Pancreas (tissue), 10 donors: ENCODE measurements at regions not wholly inside any gene's neighbourhood (a gene's known extent, or its start where the extent isn't known, plus 50 kb on each side); places are given as distances from the start of the nearest gene placed in this dataset.
"Not testable (repeated sequence)": the region's sequence is repeated elsewhere in the genome, so short reads cannot be mapped to it uniquely, and the experiment has no call there.

Experiments
- ATAC-seq, 4 donors: fragments of 200-7000 bp; cut with Tn5 transposase; one replicate each; pipeline versions ENCODE4 v1.8.0 to v1.9.1; 2020; ENCODE audit warnings: mild to moderate bottlenecking in 4 of 4, moderate library complexity in 4 of 4
- DNase-seq, 6 donors: peaks; one replicate each; pipeline ENCODE4 v3.0.0-alpha.2; 2020
- FAIRE-seq: peaks from 2 replicates; lab custom pipeline; 2012; peaks lifted over from hg19 to GRCh38; lab: Jason Lieb, UNC
- H3K27ac ChIP-seq, 4 donors: fragments of 200-600 bp; sonication (generic); 1 replicate in 3 of 4; 2 replicates in 1 of 4; pipeline versions ENCODE4 v1.5.0 to v1.8.0; 2020
- H3K27me3 ChIP-seq, 4 donors: fragments of 200-600 bp; one replicate each; pipeline ENCODE4 v1.8.0; 2021
- H3K36me3 ChIP-seq, 3 donors: fragments of 200-600 bp; sonication (generic) in 1 of 3; one replicate each; pipeline versions ENCODE4 v1.5.0 to v1.8.0; 2020 to 2021
- H3K4me1 ChIP-seq, 3 donors: fragments of 200-600 bp; one replicate each; pipeline ENCODE4 v1.8.0; 2021
- H3K4me3 ChIP-seq, 4 donors: fragments of 200-600 bp; sonication (generic) in 2 of 4; one replicate each; pipeline versions ENCODE4 v1.5.0 to v1.8.0; 2020 to 2021
- H3K9me3 ChIP-seq, 4 donors: fragments of 200-600 bp; one replicate each; pipeline ENCODE4 v1.8.0; 2021
- WGBS, 2 donors: extraction: QIAGEN DNeasy Blood & Tissue Kit; methylation state at CpG; one replicate each; pipeline ENCODE4 v1.1.7; 2013; 5-methylcytosine and 5-hydroxymethylcytosine counted together
- intact Hi-C, 3 donors: fragments of 100-400 bp; cut with DNase I; formaldehyde crosslinking; loops; one replicate each; pipeline versions ENCODE4 v1.11.1 to v1.14.2; 2022
- TF ChIP-seq, protein P1 (sequence below), 4 donors: fragments of 200-600 bp; sonication (generic) in 3 of 4; IDR thresholded peaks; one replicate each; pipeline versions ENCODE4 v1.5.0 to v1.8.0; 2021; ENCODE audit warnings: antibody characterized with exemption in 4 of 4
- donor health status: healthy with polysubstance abuse.
- donor health status: DM: no; HTN: no; CAD: no; lungs with moderate emphysema.
- donor health status: DM: no; HTN: no; CAD: no.
- donor health status: control.
- donor health status: control.
- donor health status: Bipolar disorder and iron deficiency.
- donor health status: DM: yes; HTN: yes; CAD: no.
- donor health status: DM: no; HTN: no; CAD: no.
- donor health status: DM: no; HTN: no; CAD: no.
- donor health status: DM: yes; HTN: yes; CAD: no.

DNA sequence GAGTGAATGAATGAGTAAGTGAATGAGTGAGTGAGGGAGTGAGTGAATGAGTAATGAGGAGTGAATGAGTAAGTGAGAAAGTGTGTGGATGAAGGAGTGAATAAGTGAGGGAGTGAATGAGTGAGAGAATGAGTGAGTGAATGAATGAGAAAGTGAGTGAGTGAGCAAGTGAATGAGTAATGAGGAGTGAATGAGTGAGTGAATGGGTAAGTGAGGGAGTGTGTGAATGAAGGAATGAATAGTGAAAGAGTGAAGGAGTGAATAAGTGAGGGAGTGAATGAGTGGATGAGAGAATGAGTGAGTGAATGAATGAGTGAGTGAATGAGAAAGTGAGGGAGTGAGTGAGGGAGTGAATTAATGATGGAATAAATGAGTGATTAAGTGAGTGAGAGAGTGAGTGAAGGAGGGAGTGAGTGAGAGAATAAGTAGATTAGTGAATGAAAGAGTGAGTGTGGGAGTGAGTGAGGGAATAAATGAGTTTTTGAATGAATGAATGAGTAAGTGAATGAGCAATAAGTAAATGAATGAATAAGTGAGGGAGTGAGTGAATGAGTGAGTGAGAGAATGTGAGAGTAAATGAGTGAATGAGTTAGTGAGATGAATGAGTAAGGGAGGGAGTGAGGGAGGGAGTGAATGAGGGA lies 364.5 kb downstream of the ADGRD1 start:
- ATAC-seq: no peak
- Histone ChIP-seq H3K9me3 (no peaks in the 10 kb centered on the region), H3K4me1 (no peaks in the 10 kb centered on the region)

DNA sequence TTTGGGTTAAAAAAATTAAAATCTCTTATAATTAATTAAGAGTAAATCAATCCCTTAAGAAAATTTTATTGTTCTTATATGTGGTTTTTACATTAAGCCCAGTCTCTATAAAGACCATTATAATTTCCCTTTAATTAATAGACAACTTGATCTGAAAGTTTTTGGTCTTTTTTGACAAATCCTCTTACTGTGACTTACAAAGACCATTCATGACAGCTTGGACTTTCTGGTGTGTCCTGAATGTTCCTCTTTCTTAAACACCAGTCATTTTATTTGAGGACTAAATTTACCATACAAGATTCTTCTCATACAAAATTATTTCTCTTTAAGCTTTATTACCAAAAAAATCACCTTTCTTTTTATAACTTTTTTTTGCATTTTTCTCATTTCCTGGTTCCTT lies 368.3 kb downstream of the ADGRD1 start:
- FAIRE-seq (no peak), ATAC-seq (no peak), DNase-seq (no peak)
- no peaks in the 10 kb centered on the region for H3K27me3 ChIP-seq
- H3K4me1 ChIP-seq: no peaks in the 10 kb centered on the region
- H3K4me3 ChIP-seq: no peak overlapping the region
- TF ChIP-seq, protein P1, sequence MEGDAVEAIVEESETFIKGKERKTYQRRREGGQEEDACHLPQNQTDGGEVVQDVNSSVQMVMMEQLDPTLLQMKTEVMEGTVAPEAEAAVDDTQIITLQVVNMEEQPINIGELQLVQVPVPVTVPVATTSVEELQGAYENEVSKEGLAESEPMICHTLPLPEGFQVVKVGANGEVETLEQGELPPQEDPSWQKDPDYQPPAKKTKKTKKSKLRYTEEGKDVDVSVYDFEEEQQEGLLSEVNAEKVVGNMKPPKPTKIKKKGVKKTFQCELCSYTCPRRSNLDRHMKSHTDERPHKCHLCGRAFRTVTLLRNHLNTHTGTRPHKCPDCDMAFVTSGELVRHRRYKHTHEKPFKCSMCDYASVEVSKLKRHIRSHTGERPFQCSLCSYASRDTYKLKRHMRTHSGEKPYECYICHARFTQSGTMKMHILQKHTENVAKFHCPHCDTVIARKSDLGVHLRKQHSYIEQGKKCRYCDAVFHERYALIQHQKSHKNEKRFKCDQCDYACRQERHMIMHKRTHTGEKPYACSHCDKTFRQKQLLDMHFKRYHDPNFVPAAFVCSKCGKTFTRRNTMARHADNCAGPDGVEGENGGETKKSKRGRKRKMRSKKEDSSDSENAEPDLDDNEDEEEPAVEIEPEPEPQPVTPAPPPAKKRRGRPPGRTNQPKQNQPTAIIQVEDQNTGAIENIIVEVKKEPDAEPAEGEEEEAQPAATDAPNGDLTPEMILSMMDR (IDR thresholded peaks at IDR 0.05): no peak
- H3K36me3 ChIP-seq: no peaks in the 10 kb centered on the region
- no peaks in the 10 kb centered on the region for H3K9me3 ChIP-seq
- H3K27ac ChIP-seq: no peak overlapping the region
- intact Hi-C loops: no loop called here

More for the DNA sequence above, 364.5 kb downstream of the ADGRD1 start:
- Histone ChIP-seq H3K4me3 (no peak overlapping the region), H3K27ac (no peak overlapping the region), H3K36me3 (no peaks in the 10 kb centered on the region), H3K27me3 (no peaks in the 10 kb centered on the region)
- FAIRE-seq (no peak), DNase-seq (no peak)
- TF ChIP-seq, protein P1 (IDR thresholded peaks at IDR 0.05): no peak
- intact Hi-C loops: no loop called here

- H3K27ac ChIP-seq, H3K4me3 ChIP-seq, intact Hi-C loops, H3K36me3 ChIP-seq, DNase-seq, H3K9me3 ChIP-seq, H3K4me1 ChIP-seq, H3K27me3 ChIP-seq, ATAC-seq: not testable (repeated sequence)
- WGBS, 2 donors: 56 to 61% methylated on average over 3 of the region's 3 CpGs
- peak; percentile 68 for FAIRE-seq
These were observed 368.8 kb downstream of the ADGRD1 start for GRCh38 chr12:131322460-131322859.

DNA sequence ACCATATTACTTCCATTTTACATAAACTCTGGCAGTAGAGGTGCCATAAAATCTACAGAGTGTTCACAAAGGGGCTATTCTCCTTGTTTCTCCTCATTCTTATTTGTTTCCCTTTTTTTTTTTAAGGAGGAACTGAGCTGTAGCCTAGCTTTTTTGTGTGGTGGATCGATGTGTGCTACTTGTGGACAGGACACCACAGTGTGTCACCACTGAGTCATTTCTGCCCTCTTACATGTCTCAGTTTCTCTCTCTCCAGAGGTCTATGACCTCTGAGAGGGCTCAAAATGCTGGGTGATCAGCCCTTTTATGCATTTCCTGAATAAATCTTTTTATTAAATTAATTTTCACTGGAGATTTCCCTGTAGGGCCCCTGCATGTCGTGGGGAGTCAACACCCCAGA lies 370.2 kb downstream of the ADGRD1 start:
- WGBS, 2 donors: 41 to 53% methylated on average over 2 of the region's 2 CpGs
- no peaks in the 10 kb centered on the region for H3K4me1 ChIP-seq

GRCh38 chr12:131327521-131328488 lies 374.1 kb downstream of the ADGRD1 start:
- H3K27ac ChIP-seq: no peak overlapping the region
- no peak for ATAC-seq
- TF ChIP-seq, protein P1 (IDR thresholded peaks at IDR 0.05): no peak
- no peaks in the 10 kb centered on the region for H3K36me3 ChIP-seq
- WGBS, 2 donors: 59 to 67% methylated on average over 24 to 25 of the region's 25 CpGs
- H3K27me3 ChIP-seq: no peaks in the 10 kb centered on the region
- no peak for DNase-seq
- no peaks in the 10 kb centered on the region for H3K4me1 ChIP-seq
- intact Hi-C loops: no loop called here
- no peaks in the 10 kb centered on the region for H3K9me3 ChIP-seq
- no peak overlapping the region for H3K4me3 ChIP-seq
- FAIRE-seq: no peak

More for the DNA sequence above, 370.2 kb downstream of the ADGRD1 start:
- ATAC-seq: no peak
- Histone ChIP-seq H3K27ac (no peak overlapping the region), H3K4me3 (no peak overlapping the region), H3K36me3 (no peaks in the 10 kb centered on the region), H3K9me3 (no peaks in the 10 kb centered on the region), H3K27me3 (no peaks in the 10 kb centered on the region)
- DNase-seq: no peak
- intact Hi-C loops: no loop called here
- TF ChIP-seq, protein P1 (IDR thresholded peaks at IDR 0.05): no peak
- no peak for FAIRE-seq

- H3K27ac ChIP-seq, H3K9me3 ChIP-seq, DNase-seq, H3K4me3 ChIP-seq, H3K27me3 ChIP-seq, ATAC-seq, intact Hi-C loops, H3K36me3 ChIP-seq, FAIRE-seq, H3K4me1 ChIP-seq: not testable (repeated sequence)
- 60 to 73% methylated on average over 27 to 28 of the region's 28 CpGs for WGBS, 2 donors
These were observed 375.4 kb downstream of the ADGRD1 start for GRCh38 chr12:131328861-131329845.
